ENCODE measurements at regions not wholly inside any gene's neighbourhood (a gene's known extent, or its start where the extent isn't known, plus 50 kb on each side); places are given as distances from the start of the nearest gene placed in this dataset.
A peak's percentile ranks its signal among the peaks of the same experiment; 100 is the strongest.

DNA sequence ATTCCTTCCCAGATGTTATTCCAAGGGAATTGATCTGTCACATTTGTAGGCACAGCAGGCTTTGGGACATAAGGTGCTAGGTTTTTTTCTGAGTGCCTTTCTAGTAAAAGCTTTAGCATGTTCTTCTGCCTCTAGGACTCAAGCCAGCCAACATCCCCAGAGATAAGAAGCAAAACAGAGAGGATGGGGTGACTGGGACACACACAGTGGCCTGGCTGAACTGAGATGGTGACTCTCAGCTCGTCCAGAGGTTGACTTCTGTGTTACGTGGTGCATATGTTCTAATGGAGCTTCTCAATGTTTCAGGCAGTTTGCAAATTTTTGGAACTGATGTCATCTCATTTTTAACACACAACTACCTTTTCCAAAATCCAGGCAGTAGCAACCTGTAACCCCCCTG, 188.1 kb upstream of the CELF2 start:
- no peak for FAIRE-seq
- Histone ChIP-seq H3K79me2 (ENCODE audit: control insufficient read depth, insufficient read depth, low read length) (no peaks in the 10 kb centered on the region), H3K36me3 (ENCODE audit: control insufficient read depth in 2 of 2, extremely low read depth in 1 of 2, insufficient read depth in 2 of 2, low read length in 2 of 2) (no peaks in the 10 kb centered on the region), H3K4me3 (ENCODE audit: control insufficient read depth in 2 of 3, extremely low read depth in 1 of 3, insufficient read depth in 2 of 3, low read depth in 1 of 3, low read length in 3 of 3) (no peak overlapping the region), H3K27ac (ENCODE audit: control insufficient read depth, insufficient read depth, low read length) (no peak overlapping the region), H3K4me1 (ENCODE audit: control insufficient read depth, extremely low read depth, insufficient read depth, low read length) (peaks cover 14% of the 10 kb centered on the region), H4K20me1 (ENCODE audit: control insufficient read depth, extremely low read depth, insufficient read depth, low read length) (no peaks in the 10 kb centered on the region), H3K9me3 (ENCODE audit: control insufficient read depth, low read depth, low read length) (no peaks in the 10 kb centered on the region), H3K9ac (ENCODE audit: control insufficient read depth, extremely low read depth, insufficient read depth, low read length) (no peak overlapping the region), H3K4me2 (ENCODE audit: control insufficient read depth, extremely low read depth, insufficient read depth, low read depth, low read length) (no peak overlapping the region), H3K9me1 (ENCODE audit: control insufficient read depth, extremely low read depth, insufficient read depth, low read length) (no peaks in the 10 kb centered on the region), H2AFZ (ENCODE audit: control insufficient read depth, low read length) (no peak overlapping the region), H3K27me3 (ENCODE audit: control insufficient read depth, extremely low read depth, insufficient read depth, low read length) (no peaks in the 10 kb centered on the region)
- TF ChIP-seq, protein P1, sequence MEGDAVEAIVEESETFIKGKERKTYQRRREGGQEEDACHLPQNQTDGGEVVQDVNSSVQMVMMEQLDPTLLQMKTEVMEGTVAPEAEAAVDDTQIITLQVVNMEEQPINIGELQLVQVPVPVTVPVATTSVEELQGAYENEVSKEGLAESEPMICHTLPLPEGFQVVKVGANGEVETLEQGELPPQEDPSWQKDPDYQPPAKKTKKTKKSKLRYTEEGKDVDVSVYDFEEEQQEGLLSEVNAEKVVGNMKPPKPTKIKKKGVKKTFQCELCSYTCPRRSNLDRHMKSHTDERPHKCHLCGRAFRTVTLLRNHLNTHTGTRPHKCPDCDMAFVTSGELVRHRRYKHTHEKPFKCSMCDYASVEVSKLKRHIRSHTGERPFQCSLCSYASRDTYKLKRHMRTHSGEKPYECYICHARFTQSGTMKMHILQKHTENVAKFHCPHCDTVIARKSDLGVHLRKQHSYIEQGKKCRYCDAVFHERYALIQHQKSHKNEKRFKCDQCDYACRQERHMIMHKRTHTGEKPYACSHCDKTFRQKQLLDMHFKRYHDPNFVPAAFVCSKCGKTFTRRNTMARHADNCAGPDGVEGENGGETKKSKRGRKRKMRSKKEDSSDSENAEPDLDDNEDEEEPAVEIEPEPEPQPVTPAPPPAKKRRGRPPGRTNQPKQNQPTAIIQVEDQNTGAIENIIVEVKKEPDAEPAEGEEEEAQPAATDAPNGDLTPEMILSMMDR (optimal IDR thresholded peaks at IDR 0.05 in 1 of 3, IDR thresholded peaks at IDR 0.05 in 1 of 3, conservative IDR thresholded peaks at IDR 0.05 in 1 of 3; ENCODE audit: extremely low read depth in 1 of 3, insufficient read depth in 2 of 3, low read length in 3 of 3), result no peak
- TF ChIP-seq EZH2 (IDR thresholded peaks at IDR 0.05; ENCODE audit: low read length), result no peak
- DNase-seq (ENCODE audit: low read depth, low spot score), result no peak
- dilution Hi-C loops (cut with MboI; ENCODE audit: extremely low pct_ligation_motif_present, low sequenced_read_pairs), result no loop called here

DNA sequence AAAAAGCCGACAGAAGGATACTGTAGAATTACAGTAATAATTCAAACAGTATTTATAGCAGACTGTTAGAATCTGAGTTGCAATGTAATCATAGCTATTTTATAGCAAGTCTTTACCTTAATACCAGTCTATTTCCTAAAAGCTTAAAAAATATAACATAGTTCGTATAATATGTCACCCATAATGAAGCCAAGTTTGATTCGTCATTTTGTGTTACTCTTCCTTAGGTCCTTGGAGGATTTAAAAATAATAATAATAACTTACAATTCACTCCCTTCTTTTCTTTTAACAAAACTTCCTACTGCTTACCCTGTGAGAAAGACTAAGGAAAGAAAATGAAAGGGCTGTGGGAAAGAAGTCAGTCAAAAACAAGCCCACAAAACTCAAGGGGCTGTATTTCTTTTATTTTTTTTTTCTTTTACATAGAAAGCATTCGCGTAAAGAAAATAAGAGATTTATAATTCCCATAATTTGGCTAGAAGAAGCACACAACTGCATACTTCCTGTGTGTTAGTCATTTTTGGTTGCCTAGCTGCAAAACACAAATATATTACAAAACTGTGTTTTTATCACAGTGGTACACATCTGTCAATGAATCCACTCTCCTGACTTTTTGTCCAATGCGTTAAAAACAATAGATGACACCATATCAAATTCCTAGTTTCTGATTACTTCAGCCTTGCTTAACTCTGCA, 187.2 kb upstream of the CELF2 start:
- Histone ChIP-seq H3K4me1 (ENCODE audit: control insufficient read depth, extremely low read depth, insufficient read depth, low read length) (peaks cover 14% of the 10 kb centered on the region), H3K27ac (ENCODE audit: control insufficient read depth, insufficient read depth, low read length) (peak overlapping the region; percentile 94), H2AFZ (ENCODE audit: control insufficient read depth, low read length) (peak overlapping the region; percentile 45), H3K4me2 (ENCODE audit: control insufficient read depth, extremely low read depth, insufficient read depth, low read depth, low read length) (peak overlapping the region; percentile 52), H3K9ac (ENCODE audit: control insufficient read depth, extremely low read depth, insufficient read depth, low read length) (peak overlapping the region; percentile 51), H4K20me1 (ENCODE audit: control insufficient read depth, extremely low read depth, insufficient read depth, low read length) (no peaks in the 10 kb centered on the region), H3K9me3 (ENCODE audit: control insufficient read depth, low read depth, low read length) (no peaks in the 10 kb centered on the region), H3K36me3 (ENCODE audit: control insufficient read depth in 2 of 2, extremely low read depth in 1 of 2, insufficient read depth in 2 of 2, low read length in 2 of 2) (no peaks in the 10 kb centered on the region), H3K4me3 (ENCODE audit: control insufficient read depth in 2 of 3, extremely low read depth in 1 of 3, insufficient read depth in 2 of 3, low read depth in 1 of 3, low read length in 3 of 3) (no peak overlapping the region), H3K79me2 (ENCODE audit: control insufficient read depth, insufficient read depth, low read length) (no peaks in the 10 kb centered on the region), H3K9me1 (ENCODE audit: control insufficient read depth, extremely low read depth, insufficient read depth, low read length) (no peaks in the 10 kb centered on the region), H3K27me3 (ENCODE audit: control insufficient read depth, extremely low read depth, insufficient read depth, low read length) (no peaks in the 10 kb centered on the region)
- DNase-seq (ENCODE audit: low read depth, low spot score), result no peak
- dilution Hi-C loops (cut with MboI; ENCODE audit: extremely low pct_ligation_motif_present, low sequenced_read_pairs), result no loop called here
- FAIRE-seq, result no peak
- no peak for TF ChIP-seq EZH2 (IDR thresholded peaks at IDR 0.05; ENCODE audit: low read length)

DNA sequence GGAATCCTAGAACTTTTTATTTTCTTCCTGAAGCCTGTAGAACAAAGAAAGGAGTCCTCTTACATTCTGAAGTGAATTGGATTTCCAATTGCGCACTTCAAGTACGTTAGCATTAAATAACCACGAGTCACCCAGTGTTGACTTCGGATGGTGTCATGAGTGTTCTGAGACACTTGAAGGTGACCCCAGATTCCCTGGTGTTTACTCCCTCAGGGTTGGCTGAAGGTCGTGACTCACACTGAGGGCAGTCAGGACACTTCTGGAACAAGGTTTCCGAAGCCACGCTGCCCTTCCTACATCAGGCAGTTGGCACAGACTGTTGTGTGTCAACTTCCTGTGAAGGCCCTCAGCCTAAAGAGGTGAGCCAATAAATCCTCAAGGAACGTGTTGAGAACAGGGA, 186.6 kb upstream of the CELF2 start:
- dilution Hi-C loops (cut with MboI; ENCODE audit: extremely low pct_ligation_motif_present, low sequenced_read_pairs), result no loop called here
- FAIRE-seq, result peak; percentile 92
- Histone ChIP-seq H3K4me2 (ENCODE audit: control insufficient read depth, extremely low read depth, insufficient read depth, low read depth, low read length) (peak overlapping the region; percentile 52), H3K9ac (ENCODE audit: control insufficient read depth, extremely low read depth, insufficient read depth, low read length) (peak overlapping the region; percentile 38), H3K4me1 (ENCODE audit: control insufficient read depth, extremely low read depth, insufficient read depth, low read length) (peaks cover 14% of the 10 kb centered on the region), H3K4me3 (ENCODE audit: control insufficient read depth in 2 of 3, extremely low read depth in 1 of 3, insufficient read depth in 2 of 3, low read depth in 1 of 3, low read length in 3 of 3) (no peak overlapping the region), H4K20me1 (ENCODE audit: control insufficient read depth, extremely low read depth, insufficient read depth, low read length) (no peaks in the 10 kb centered on the region), H3K27ac (ENCODE audit: control insufficient read depth, insufficient read depth, low read length) (peak overlapping the region; percentile 94), H3K9me3 (ENCODE audit: control insufficient read depth, low read depth, low read length) (no peaks in the 10 kb centered on the region), H2AFZ (ENCODE audit: control insufficient read depth, low read length) (peak overlapping the region; percentile 20), H3K27me3 (ENCODE audit: control insufficient read depth, extremely low read depth, insufficient read depth, low read length) (no peaks in the 10 kb centered on the region), H3K36me3 (ENCODE audit: control insufficient read depth in 2 of 2, extremely low read depth in 1 of 2, insufficient read depth in 2 of 2, low read length in 2 of 2) (no peaks in the 10 kb centered on the region), H3K79me2 (ENCODE audit: control insufficient read depth, insufficient read depth, low read length) (no peaks in the 10 kb centered on the region), H3K9me1 (ENCODE audit: control insufficient read depth, extremely low read depth, insufficient read depth, low read length) (no peaks in the 10 kb centered on the region)
- DNase-seq (ENCODE audit: low read depth, low spot score), result peak; percentile 56
- TF ChIP-seq, protein P1 (optimal IDR thresholded peaks at IDR 0.05 in 1 of 3, IDR thresholded peaks at IDR 0.05 in 1 of 3, conservative IDR thresholded peaks at IDR 0.05 in 1 of 3; ENCODE audit: extremely low read depth in 1 of 3, insufficient read depth in 2 of 3, low read length in 3 of 3), result no peak
- no peak for TF ChIP-seq EZH2 (IDR thresholded peaks at IDR 0.05; ENCODE audit: low read length)
